HFFc6 (cell line): ENCODE measurements at regions not wholly inside any gene's neighbourhood (a gene's known extent, or its start where the extent isn't known, plus 50 kb on each side); places are given as distances from the start of the nearest gene placed in this dataset.

Experiments used
- DNase-seq: peaks from one replicate; pipeline ENCODE4 v3.0.0-alpha.2; 2018
- H3K27ac Mint-ChIP-seq: 2 replicates; pipeline ENCODE4 v1.8.0; 2020; ENCODE audit warnings: mild to moderate bottlenecking, mixed read lengths
- H3K27me3 Mint-ChIP-seq: 2 replicates; pipeline ENCODE4 v1.8.0; 2021; ENCODE audit warnings: mild to moderate bottlenecking, moderate library complexity, mixed read lengths; ENCODE audit not compliant: insufficient read depth
- H3K36me3 Mint-ChIP-seq: 2 replicates; pipeline ENCODE4 v1.8.0; 2021; ENCODE audit warnings: low read depth, mixed read lengths
- H3K4me1 Mint-ChIP-seq: 2 replicates; pipeline ENCODE4 v1.8.0; 2020; ENCODE audit warnings: low read depth, mixed read lengths
- H3K4me3 Mint-ChIP-seq: 2 replicates; pipeline ENCODE4 v1.8.0; 2020; ENCODE audit warnings: mild to moderate bottlenecking, moderate library complexity, mixed read lengths
- H3K9me3 Mint-ChIP-seq: 2 replicates; pipeline ENCODE4 v1.8.0; 2020; ENCODE audit warnings: mild to moderate bottlenecking, mixed read lengths
- TF ChIP-seq, protein P1 (sequence below): fragments of 200-600 bp; sonication (generic); IDR thresholded peaks from 2 replicates; pipeline ENCODE4 v1.5.0; 2021; ENCODE audit warnings: antibody characterized with exemption, mild to moderate bottlenecking

DNA sequence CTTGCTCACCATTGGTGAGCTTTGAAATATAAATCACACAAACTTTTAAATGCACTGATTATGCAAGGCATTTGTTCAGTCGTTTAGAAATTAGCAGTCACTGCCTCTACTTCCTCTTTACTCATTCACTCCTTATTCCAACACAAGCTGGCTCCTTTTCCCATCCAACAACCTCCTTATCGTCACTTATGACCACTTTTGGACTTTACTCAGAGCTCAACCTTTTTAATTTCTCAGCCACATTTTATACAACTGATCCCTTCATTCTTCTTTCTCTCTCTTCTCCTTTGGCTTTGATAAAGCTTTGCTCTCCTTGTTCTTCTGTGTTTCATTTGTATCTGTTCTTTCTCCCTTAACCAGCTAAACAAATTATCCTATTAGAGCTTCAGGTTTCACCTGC is 126.4 kb upstream of the PLEKHA5 start:
- no peak for DNase-seq
- Mint-ChIP-seq H3K36me3 (no peaks in the 10 kb centered on the region; the same call in 1 of the 2 replicates), H3K4me3 (no peak overlapping the region), H3K9me3 (no peaks in the 10 kb centered on the region), H3K27ac (no peak overlapping the region), H3K4me1 (peaks cover 22% of the 10 kb centered on the region), H3K27me3 (no peaks in the 10 kb centered on the region)
- TF ChIP-seq, protein P1, sequence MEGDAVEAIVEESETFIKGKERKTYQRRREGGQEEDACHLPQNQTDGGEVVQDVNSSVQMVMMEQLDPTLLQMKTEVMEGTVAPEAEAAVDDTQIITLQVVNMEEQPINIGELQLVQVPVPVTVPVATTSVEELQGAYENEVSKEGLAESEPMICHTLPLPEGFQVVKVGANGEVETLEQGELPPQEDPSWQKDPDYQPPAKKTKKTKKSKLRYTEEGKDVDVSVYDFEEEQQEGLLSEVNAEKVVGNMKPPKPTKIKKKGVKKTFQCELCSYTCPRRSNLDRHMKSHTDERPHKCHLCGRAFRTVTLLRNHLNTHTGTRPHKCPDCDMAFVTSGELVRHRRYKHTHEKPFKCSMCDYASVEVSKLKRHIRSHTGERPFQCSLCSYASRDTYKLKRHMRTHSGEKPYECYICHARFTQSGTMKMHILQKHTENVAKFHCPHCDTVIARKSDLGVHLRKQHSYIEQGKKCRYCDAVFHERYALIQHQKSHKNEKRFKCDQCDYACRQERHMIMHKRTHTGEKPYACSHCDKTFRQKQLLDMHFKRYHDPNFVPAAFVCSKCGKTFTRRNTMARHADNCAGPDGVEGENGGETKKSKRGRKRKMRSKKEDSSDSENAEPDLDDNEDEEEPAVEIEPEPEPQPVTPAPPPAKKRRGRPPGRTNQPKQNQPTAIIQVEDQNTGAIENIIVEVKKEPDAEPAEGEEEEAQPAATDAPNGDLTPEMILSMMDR = no peak

DNA sequence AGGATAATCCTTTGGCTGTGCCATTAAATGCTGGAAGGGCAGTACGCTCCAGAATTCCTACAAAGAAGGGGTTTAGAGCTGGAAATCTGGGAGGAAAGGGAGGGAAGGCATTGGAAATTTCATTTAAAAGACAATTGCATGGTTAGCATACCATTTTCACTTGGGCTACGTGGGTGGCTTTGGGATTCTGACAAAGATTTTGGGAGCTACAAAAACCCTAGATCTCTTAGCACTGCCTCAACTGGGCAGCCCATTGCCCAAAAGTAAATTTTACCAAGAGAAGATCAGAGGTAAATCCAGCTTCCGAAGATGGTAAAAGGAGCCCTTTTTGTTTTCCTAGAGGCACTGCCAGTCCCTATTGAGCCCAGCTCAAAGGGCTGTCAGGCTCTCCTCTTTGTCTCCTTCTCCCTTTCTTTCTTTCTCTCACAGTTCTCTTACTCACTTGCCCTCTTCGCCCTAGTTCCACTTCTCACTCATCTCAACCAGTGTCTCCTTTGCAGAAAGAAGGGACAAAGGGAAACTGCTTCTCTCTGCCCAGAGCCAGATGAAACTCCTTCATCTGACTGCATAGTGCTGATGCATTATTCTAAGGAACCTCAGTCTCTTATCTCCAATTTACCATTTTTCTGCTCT is 125.4 kb upstream of the PLEKHA5 start:
- TF ChIP-seq, protein P1 = no peak
- no peak overlapping the region for H3K4me3 Mint-ChIP-seq
- DNase-seq = no peak
- no peaks in the 10 kb centered on the region for H3K9me3 Mint-ChIP-seq
- no peaks in the 10 kb centered on the region for H3K36me3 Mint-ChIP-seq
- peaks cover 12% of the 10 kb centered on the region for H3K4me1 Mint-ChIP-seq
- H3K27ac Mint-ChIP-seq = no peak overlapping the region
- H3K27me3 Mint-ChIP-seq = no peaks in the 10 kb centered on the region

GRCh38 chr12:19005257-19005801 is 124.2 kb upstream of the PLEKHA5 start:
- no peak overlapping the region for H3K27ac Mint-ChIP-seq
- H3K36me3 Mint-ChIP-seq = no peaks in the 10 kb centered on the region
- H3K4me1 Mint-ChIP-seq = no peaks in the 10 kb centered on the region; the same call in 1 of the 2 replicates
- no peak for DNase-seq
- H3K27me3 Mint-ChIP-seq = no peaks in the 10 kb centered on the region
- H3K4me3 Mint-ChIP-seq = no peak overlapping the region
- TF ChIP-seq, protein P1 = no peak
- H3K9me3 Mint-ChIP-seq = no peaks in the 10 kb centered on the region

DNA sequence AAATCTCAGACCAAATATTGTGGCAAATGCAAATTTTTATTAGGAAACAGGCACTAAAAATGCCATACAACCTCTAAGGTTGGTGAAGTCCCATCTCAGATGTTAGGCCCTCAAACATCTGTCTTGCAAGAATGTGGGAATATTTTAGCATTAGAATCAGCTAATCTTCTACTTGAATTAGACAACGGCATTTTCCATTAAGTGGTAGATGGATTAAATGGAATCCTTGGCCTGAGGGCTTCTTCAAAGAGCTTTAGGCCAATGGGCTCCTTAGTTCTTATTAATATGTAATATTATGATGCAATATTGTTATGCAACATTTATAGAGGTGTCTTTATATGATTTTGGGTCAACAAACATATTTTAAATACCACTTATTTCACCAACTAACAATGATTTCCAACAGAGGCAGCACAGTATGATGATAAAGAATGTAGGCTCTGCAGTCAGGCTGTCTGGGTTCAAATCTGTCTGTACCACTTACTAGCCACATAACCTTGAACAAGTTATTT is 122.9 kb upstream of the PLEKHA5 start:
- no peaks in the 10 kb centered on the region for H3K9me3 Mint-ChIP-seq
- no peaks in the 10 kb centered on the region for H3K4me1 Mint-ChIP-seq
- H3K4me3 Mint-ChIP-seq = no peak overlapping the region
- TF ChIP-seq, protein P1 = no peak
- peaks cover 2% of the 10 kb centered on the region; the same call in 1 of the 2 replicates for H3K27me3 Mint-ChIP-seq
- H3K27ac Mint-ChIP-seq = no peak overlapping the region
- no peaks in the 10 kb centered on the region for H3K36me3 Mint-ChIP-seq
- DNase-seq = no peak

- TF ChIP-seq, protein P1 = no peak
- H3K4me1 Mint-ChIP-seq = no peaks in the 10 kb centered on the region; the same call in 1 of the 2 replicates
- DNase-seq = no peak
- H3K4me3 Mint-ChIP-seq = no peak overlapping the region
- H3K27ac Mint-ChIP-seq = no peak overlapping the region
- peaks cover 2% of the 10 kb centered on the region; the same call in 1 of the 2 replicates for H3K27me3 Mint-ChIP-seq
- H3K36me3 Mint-ChIP-seq = no peaks in the 10 kb centered on the region
- no peaks in the 10 kb centered on the region for H3K9me3 Mint-ChIP-seq
Observed at GRCh38 chr12:19008102-19008501, 121.4 kb upstream of the PLEKHA5 start.
